HG02938 (cell line): ENCODE measurements at regions not wholly inside any gene's neighbourhood (a gene's known extent, or its start where the extent isn't known, plus 50 kb on each side); places are given as distances from the start of the nearest gene placed in this dataset.
"Not testable (repeated sequence)": the region's sequence is repeated elsewhere in the genome, so short reads cannot be mapped to it uniquely, and the experiment has no call there.

Experiments
- ATAC-seq: cut with Tn5 transposase; IDR thresholded peaks from one replicate; pipeline ENCODE4 v1.9.1; 2021; ENCODE audit warnings: mild to moderate bottlenecking, moderate library complexity; ENCODE audit not compliant: unreplicated experiment

DNA sequence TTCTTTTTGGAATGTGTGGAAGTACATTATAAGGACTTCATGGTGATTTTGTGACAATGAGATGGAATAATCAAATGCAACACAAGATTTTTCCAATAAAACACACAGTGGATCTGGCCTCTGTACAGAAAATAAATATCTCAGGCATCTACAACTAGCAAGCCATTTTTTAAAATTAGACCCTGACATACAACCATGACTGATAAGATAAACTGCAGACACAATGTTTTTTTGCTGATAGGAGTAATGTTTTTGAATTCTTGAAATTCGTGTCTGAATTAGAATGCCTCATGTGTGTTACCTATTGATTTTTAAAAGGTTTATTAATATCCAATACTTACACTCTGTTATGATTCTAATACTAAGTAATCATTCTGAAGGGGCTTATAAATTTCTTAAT, 328.1 kb downstream of the HGF start:
- ATAC-seq, result no peak

GRCh38 chr7:81439591-81439990, 330.3 kb downstream of the HGF start:
- no peak for ATAC-seq

DNA sequence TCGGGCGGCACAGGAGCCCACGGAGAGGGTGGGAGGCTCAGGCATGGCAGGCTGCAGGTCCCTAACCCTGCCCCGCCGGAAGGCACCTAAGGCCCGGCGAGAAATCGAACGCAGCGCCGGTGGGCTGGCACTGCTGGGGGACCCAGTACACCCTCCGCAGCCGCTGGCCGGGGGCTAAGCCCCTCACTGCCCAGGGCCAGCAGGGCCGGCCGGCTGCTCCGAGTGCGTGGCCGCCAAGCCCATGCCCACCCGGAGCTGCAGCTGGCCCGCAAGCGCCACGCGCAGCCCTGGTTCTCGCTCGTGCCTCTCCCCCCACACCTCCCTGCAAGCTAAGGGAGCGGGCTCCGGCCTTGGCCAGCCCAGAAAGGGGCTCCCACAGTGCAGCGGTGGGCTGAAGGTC, 332.7 kb downstream of the HGF start:
- not testable (repeated sequence) for ATAC-seq

- no peak for ATAC-seq
Observed at GRCh38 chr7:81433692-81434331, 336.0 kb downstream of the HGF start.

DNA sequence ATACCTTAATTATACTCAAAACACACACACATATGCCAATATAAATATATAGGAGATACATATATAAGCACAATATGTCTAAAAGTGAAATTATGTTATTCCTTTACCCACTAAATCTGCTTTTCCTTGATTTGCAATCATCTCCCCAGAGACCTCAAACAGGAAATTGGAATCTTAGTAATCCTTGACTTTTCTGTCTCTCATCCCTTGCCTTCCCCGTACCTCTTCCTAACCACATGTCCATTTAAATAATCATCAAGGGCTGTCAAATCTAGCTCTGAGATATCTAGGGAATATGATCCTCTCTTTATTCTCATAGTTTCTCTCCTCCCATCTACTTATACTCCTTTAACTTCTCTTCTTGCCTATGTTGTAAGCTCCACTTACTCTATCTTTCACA, 336.6 kb downstream of the HGF start:
- no peak for ATAC-seq

DNA sequence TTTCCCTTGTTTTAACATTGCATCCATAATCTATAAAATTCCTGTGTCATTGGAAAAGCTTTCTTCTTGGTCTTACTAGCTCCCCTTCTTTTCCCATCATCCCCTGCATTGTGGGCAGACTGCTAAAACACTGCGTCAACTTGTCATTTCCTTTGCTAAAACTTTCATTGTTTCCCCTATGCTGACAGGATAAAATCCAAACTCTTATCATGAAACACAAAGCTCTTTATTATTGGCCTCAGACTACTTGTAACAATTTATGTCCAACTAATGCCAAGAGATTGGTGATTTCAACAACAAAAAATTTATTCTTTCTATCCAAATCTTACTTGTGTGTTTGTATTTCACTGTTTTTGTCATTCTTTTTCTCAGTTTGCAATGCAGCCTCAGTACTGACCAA, 339.1 kb downstream of the HGF start:
- no peak for ATAC-seq

GRCh38 chr7:81430150-81430549, 339.7 kb downstream of the HGF start:
- no peak for ATAC-seq

GRCh38 chr7:81427461-81427860, 342.4 kb downstream of the HGF start:
- ATAC-seq, result no peak

- no peak for ATAC-seq
Observed at GRCh38 chr7:81420526-81421226, 349.2 kb downstream of the HGF start.

DNA sequence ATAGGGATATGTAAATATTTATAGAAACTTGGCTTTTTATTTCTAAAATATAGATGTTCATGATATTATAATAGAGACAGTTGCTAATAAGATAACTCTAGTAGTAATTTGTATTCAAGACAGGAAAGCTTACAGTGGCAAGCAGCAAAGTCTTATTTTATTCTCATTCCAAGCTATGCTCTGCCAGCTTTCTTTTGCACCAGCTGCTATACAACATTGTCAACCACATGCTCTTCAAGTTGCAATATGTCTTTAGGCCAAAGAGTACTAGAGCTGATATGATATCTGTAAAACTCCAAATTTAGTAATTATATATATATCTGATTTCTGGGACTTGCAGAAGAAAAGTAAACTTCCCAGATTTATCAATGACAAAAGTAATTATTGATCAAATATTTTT, 350.1 kb downstream of the HGF start:
- no peak for ATAC-seq

- no peak for ATAC-seq
Observed at GRCh38 chr7:81416659-81417058, 353.2 kb downstream of the HGF start.

DNA sequence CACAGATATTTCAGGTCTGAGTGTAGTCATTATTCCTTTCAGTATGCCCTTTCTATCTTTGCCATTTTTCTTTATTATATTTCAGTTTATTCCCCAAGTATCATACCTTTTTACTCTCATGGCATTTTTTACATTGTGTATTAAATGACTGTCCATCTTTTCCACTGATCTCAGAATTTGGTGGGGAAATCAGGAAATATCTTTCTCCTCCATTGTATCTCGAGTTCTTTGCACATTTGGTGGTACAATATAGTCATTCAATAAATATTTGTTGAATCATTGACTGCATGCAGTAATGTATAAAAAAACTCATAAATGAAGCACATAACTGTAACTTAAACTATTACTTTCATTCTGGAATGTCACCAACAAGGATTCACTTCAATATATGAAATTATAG, 354.7 kb downstream of the HGF start:
- no peak for ATAC-seq

GRCh38 chr7:81414411-81414810, 355.4 kb downstream of the HGF start:
- ATAC-seq, result no peak

DNA sequence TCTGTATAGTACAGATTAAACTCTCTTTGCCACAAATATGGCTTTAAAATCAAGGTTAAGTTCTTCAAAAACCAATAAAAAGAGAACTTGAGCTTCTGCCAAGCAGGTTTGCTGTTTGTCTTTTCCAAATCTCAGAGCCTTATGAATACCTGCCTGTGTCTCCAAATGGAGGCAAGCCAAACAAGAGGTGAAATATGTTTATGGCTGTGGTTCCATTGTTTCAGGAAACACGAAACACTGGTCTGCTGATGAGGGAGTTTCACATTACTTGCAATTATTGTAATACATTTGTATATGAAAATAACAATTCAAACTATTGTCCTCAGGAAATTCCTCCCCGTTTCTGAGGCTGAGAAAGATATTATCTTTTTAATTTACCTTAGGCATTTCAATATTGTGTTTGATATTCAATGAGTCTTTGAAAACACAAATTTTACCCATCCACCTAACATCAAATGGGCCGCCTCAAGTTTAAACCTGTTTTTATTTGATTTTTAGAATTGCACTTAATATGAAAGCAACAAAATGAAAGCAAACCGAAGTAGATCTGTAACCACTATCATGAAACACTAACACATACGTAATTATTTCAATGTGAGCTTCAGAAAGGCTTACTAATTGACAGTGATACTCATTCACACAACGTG, 359.3 kb downstream of the HGF start:
- ATAC-seq, result no peak

GRCh38 chr7:81408728-81409127, 361.1 kb downstream of the HGF start:
- no peak for ATAC-seq

DNA sequence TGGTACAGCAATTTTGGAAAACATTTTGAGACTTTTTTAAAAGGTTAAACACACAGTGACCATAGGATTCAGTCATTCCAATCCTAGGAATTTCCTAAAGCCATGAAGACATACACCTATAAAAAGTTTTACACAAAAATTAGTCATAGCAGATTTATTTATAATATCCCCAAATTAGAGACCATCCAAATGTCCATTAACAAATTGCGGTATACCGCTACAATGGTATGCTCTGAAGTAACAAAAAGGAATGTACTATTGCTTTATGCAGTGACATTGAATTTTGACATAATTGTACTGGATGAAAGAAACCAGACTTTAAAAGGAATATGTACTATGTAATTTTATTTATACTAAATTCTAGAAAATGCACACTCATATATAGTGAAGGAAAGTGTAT, 362.8 kb downstream of the HGF start:
- ATAC-seq, result no peak

DNA sequence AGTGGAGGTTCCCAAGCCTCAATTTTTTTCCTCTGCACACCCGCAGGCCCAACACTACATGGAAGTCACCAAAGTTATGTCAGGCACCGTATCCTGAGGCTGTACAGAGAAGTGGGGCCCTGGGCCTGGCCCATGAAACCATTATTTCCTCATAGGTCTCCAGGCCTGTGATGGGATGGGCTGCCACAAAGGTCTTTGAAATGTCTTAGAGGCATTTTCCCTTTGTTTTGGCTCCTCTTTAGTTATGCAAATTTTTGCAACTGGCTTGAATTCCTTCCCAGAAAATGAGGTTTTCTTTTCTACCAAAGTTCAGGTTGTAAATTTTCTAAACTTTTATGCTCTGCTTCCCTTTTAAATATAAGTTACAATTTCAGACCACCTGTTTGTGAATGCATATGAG, 365.2 kb downstream of the HGF start:
- ATAC-seq, result no peak

- no peak for ATAC-seq
Observed at GRCh38 chr7:81402227-81402626, 367.6 kb downstream of the HGF start.

- no peak for ATAC-seq
Observed at GRCh38 chr7:81399471-81399870, 370.4 kb downstream of the HGF start.

- ATAC-seq, result no peak
Observed at GRCh38 chr7:81394029-81394428, 375.8 kb downstream of the HGF start.

GRCh38 chr7:81393018-81393417, 376.8 kb downstream of the HGF start:
- no peak for ATAC-seq

DNA sequence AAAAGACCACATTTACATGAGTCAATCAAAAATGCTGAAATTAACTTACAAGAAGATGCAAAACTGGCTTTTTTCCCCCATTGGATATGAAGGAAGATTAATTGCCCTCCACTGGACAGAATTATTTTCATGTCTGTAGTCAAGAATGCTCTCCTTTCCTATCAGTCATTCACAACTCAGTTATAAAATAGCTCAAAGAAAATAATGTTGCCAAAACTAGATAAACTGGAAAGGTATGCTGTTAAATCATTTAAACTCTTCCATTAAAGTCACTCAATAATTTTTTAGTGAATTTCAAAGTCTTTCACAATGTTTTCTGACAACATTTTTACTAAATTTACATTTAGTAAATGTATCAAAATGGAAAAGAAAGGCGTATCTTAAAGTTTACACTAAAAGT, 384.5 kb downstream of the HGF start:
- no peak for ATAC-seq
